ENCODE measurements at regions not wholly inside any gene's neighbourhood (a gene's known extent, or its start where the extent isn't known, plus 50 kb on each side); places are given as distances from the start of the nearest gene placed in this dataset.
A peak's percentile ranks its signal among the peaks of the same experiment; 100 is the strongest.

DNA sequence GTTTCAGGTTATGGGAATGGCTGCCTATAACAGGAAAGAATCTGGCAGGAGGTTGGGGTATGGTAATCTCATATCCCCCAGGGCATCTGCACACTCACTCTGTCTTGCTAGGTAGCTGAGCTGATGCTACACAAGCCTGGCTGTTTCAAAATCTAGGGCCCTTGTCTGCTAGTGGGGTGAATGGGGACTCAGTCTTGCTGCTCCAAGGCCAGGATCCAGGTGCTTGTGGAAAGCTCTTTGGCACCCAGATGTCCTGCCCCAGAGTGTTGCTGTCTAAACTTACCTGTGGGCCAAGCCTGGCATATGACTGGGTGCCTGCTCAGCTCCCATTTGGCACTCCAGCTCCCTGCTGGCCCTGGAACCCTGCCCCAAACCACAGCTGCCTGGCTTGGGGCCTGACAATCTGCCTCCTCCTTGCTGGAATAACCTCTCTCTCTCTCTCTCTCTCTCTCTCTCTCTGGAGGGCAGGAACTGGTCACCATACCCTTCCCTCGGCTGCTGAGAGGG lies 158.1 kb upstream of the TSC22D1 start (continued):
- TF ChIP-seq, protein P1, sequence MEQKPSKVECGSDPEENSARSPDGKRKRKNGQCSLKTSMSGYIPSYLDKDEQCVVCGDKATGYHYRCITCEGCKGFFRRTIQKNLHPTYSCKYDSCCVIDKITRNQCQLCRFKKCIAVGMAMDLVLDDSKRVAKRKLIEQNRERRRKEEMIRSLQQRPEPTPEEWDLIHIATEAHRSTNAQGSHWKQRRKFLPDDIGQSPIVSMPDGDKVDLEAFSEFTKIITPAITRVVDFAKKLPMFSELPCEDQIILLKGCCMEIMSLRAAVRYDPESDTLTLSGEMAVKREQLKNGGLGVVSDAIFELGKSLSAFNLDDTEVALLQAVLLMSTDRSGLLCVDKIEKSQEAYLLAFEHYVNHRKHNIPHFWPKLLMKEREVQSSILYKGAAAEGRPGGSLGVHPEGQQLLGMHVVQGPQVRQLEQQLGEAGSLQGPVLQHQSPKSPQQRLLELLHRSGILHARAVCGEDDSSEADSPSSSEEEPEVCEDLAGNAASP (CRISPR knock-in tag; IDR thresholded peaks at IDR 0.05; ENCODE audit: borderline replicate concordance), result no peak
- no peak for TF ChIP-seq ZFP36L1 (CRISPR knock-in tag; IDR thresholded peaks at IDR 0.05)

DNA sequence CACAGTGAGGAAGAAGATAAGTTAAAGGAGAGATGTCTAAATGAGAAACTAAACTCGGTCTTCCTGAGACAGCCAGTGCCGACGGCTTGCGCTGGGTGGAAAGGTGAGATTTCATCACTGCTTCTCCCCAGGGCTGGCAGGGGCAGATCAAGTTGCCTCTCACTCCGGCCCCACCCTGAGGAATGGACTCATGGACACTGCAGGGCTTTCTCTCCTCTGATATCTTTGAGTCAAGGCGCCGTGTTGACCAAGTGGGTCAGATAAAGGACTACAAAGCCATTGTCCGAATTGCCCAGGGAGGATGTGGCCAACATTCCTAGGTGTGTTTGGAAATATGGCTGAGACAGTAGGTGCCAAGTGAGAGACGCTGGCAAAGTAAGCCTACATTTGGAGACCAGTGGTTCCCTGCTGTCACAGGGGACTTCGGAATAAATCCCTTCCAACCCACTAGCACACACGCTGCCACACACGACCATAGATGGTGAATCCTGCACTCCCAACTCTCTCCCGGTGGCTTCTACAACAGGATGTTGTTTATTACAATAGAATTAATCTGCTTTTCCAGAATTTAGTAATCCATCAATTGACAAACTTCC lies 156.5 kb upstream of the TSC22D1 start:
- H3K9ac ChIP-seq (ENCODE audit: insufficient read depth, low read depth, low read length), result no peak overlapping the region
- DNase-seq (ENCODE audit: low spot score) (peak; percentile 92), FAIRE-seq (peak; percentile 81), ATAC-seq (peak; percentile 96)
- H2AFZ ChIP-seq (ENCODE audit: low read length), result peak overlapping the region; percentile 47
- no peaks in the 10 kb centered on the region for H3K9me3 ChIP-seq (ENCODE audit: low read length)
- no peaks in the 10 kb centered on the region for H3K36me3 ChIP-seq (replicated peaks in 1 of 2; ENCODE audit: control insufficient read depth in 1 of 2, insufficient read depth in 2 of 2, low read length in 2 of 2)
- in situ Hi-C loops (cut with HindIII; ENCODE audit: extremely low pct_ligation_motif_present, low pct_unique_long_range_greater_than_20kb) (no loop called here), intact Hi-C loops (cut with micrococcal nuclease; ENCODE audit: unreplicated experiment) (no loop called here)
- no TSS peak for BruUV-seq (replicated peaks)
- peaks cover 16% of the 10 kb centered on the region for H3K4me1 ChIP-seq (ENCODE audit: insufficient read depth, low read length)
- H4K20me1 ChIP-seq (ENCODE audit: insufficient read depth, low read length), result no peaks in the 10 kb centered on the region
- H3K27me3 ChIP-seq (ENCODE audit: control insufficient read depth in 1 of 2, insufficient read depth in 2 of 2, low read length in 2 of 2), result no peaks in the 10 kb centered on the region
- POLR2A ChIA-PET, result no interaction called here
- H3K79me2 ChIP-seq (ENCODE audit: insufficient read depth, low read length), result no peaks in the 10 kb centered on the region
- peak overlapping the region in 2 of 3 experiments; percentile 5 to 38; a peak in 2 of 6 replicates for H3K4me3 ChIP-seq (replicated peaks in 1 of 3; ENCODE audit: insufficient read depth in 1 of 3, low read depth in 2 of 3, low read length in 3 of 3)
- H3K4me2 ChIP-seq (ENCODE audit: low read depth, low read length), result peak overlapping the region; percentile 75
- CTCF ChIA-PET (ENCODE audit: low intra/inter-chr PET ratio, low total read pairs), result no interaction called here
- 2% methylated on average over 7 of the region's 13 CpGs for WGBS (ENCODE audit: low lambda C conversion rate)
- H3K27ac ChIP-seq (ENCODE audit: extremely low read length, insufficient read depth, low read length), result no peak overlapping the region
- TF ChIP-seq NCOA2 (CRISPR knock-in tag; IDR thresholded peaks at IDR 0.05), result peak; percentile 33; the same call in 1 of the 2 replicates
- TF ChIP-seq FOXA1 (IDR thresholded peaks at IDR 0.05), result no peak
- peak; percentile 77 for TF ChIP-seq FOXA1 (CRISPR knock-in tag; IDR thresholded peaks at IDR 0.05)
- peak; percentile 78 for TF ChIP-seq SIX4 (CRISPR knock-in tag; IDR thresholded peaks at IDR 0.05)
- TF ChIP-seq ELF3 (CRISPR knock-in tag; IDR thresholded peaks at IDR 0.05), result no peak
- peak; percentile 25; the same call in 1 of the 2 replicates for TF ChIP-seq GATAD2A (CRISPR knock-in tag; IDR thresholded peaks at IDR 0.05)
- TF ChIP-seq PATZ1 (CRISPR knock-in tag; IDR thresholded peaks at IDR 0.05), result peak; percentile 91
- peak; percentile 45; the same call in 1 of the 2 replicates for TF ChIP-seq HNF4A (CRISPR knock-in tag; IDR thresholded peaks at IDR 0.05)
- TF ChIP-seq CEBPB (IDR thresholded peaks at IDR 0.05; ENCODE audit: borderline replicate concordance, low read depth, low read length), result 0 out of 2 replicates have a peak, but pooled peaks have one; percentile 34
- TF ChIP-seq TCF7 (IDR thresholded peaks at IDR 0.05; ENCODE audit: low read depth), result peak; percentile 46
- peak; percentile 66 for TF ChIP-seq TEAD3 (CRISPR knock-in tag; optimal IDR thresholded peaks at IDR 0.05; ENCODE audit: borderline replicate concordance)
- TF ChIP-seq ZNF550 (CRISPR knock-in tag; IDR thresholded peaks at IDR 0.05; ENCODE audit: borderline replicate concordance), result no peak
- TF ChIP-seq ARID5B (CRISPR knock-in tag; IDR thresholded peaks at IDR 0.05), result peak; percentile 28; the same call in 1 of the 2 replicates
- TF ChIP-seq SOX6 (IDR thresholded peaks at IDR 0.05), result no peak
- TF ChIP-seq SOX6 (CRISPR knock-in tag; IDR thresholded peaks at IDR 0.05), result peak; percentile 68
- TF ChIP-seq NRL (CRISPR knock-in tag; IDR thresholded peaks at IDR 0.05; ENCODE audit: borderline replicate concordance), result no peak
